KBM-7 (cell line): ENCODE measurements at regions not wholly inside any gene's neighbourhood (a gene's known extent, or its start where the extent isn't known, plus 50 kb on each side); places are given as distances from the start of the nearest gene placed in this dataset.
"Not testable (repeated sequence)": the region's sequence is repeated elsewhere in the genome, so short reads cannot be mapped to it uniquely, and the experiment has no call there.

ENCODE experiments used
- DNase-seq: peaks from one replicate; pipeline ENCODE4 v3.0.0-alpha.2; 2015
- in situ Hi-C: fragments of 300-500 bp; cut with MboI; formaldehyde crosslinking; loops from 2 replicates; pipeline ENCODE4 v1.14.3; 2020; ENCODE audit warnings: low sequenced_read_pairs, low pct_unique_long_range_greater_than_20kb, mixed read lengths

- DNase-seq, in situ Hi-C loops: not testable (repeated sequence)
These were observed 108.3 kb upstream of the RUNX1 start for GRCh38 chr21:35157374-35157773.

GRCh38 chr21:35156293-35157278 is 107.5 kb upstream of the RUNX1 start:
- in situ Hi-C loops = no loop called here

GRCh38 chr21:35154788-35155187 is 105.7 kb upstream of the RUNX1 start:
- in situ Hi-C loops = no loop called here
- DNase-seq = no peak

More at GRCh38 chr21:35156293-35157278, 107.5 kb upstream of the RUNX1 start:
- DNase-seq = no peak

- DNase-seq = no peak
- in situ Hi-C loops = no loop called here
These were observed 104.6 kb upstream of the RUNX1 start for GRCh38 chr21:35153671-35154070.

- no peak for DNase-seq
- in situ Hi-C loops = no loop called here
These were observed 101.6 kb upstream of the RUNX1 start for GRCh38 chr21:35150562-35151226.

GRCh38 chr21:35149698-35150097 is 100.6 kb upstream of the RUNX1 start:
- in situ Hi-C loops = no loop called here
- no peak for DNase-seq

GRCh38 chr21:35147439-35147838 is 98.3 kb upstream of the RUNX1 start:
- in situ Hi-C loops = no loop called here
- no peak for DNase-seq

- in situ Hi-C loops = no loop called here
- DNase-seq = no peak
These were observed 96.6 kb upstream of the RUNX1 start for GRCh38 chr21:35145626-35146233.

GRCh38 chr21:35144978-35145377 is 95.9 kb upstream of the RUNX1 start:
- DNase-seq = no peak
- in situ Hi-C loops = no loop called here

- DNase-seq = no peak
- in situ Hi-C loops = no loop called here
These were observed 93.1 kb upstream of the RUNX1 start for GRCh38 chr21:35142036-35142815.

GRCh38 chr21:35139382-35139715 is 90.2 kb upstream of the RUNX1 start:
- DNase-seq = no peak
- in situ Hi-C loops = no loop called here

- DNase-seq = peak; percentile 19
- in situ Hi-C loops = no loop called here
These were observed 89.7 kb upstream of the RUNX1 start for GRCh38 chr21:35138665-35139381.

GRCh38 chr21:35136586-35137219 is 87.6 kb upstream of the RUNX1 start:
- in situ Hi-C loops = no loop called here
- no peak for DNase-seq

GRCh38 chr21:35136106-35136505 is 87.0 kb upstream of the RUNX1 start:
- in situ Hi-C loops = no loop called here
- DNase-seq = no peak

- in situ Hi-C loops = no loop called here
- no peak for DNase-seq
These were observed 86.4 kb upstream of the RUNX1 start for GRCh38 chr21:35135481-35135880.

- no peak for DNase-seq
- in situ Hi-C loops = no loop called here
These were observed 85.2 kb upstream of the RUNX1 start for GRCh38 chr21:35134309-35134708.

- no peak for DNase-seq
- in situ Hi-C loops = no loop called here
These were observed 79.4 kb upstream of the RUNX1 start for GRCh38 chr21:35128536-35128935.

GRCh38 chr21:35127851-35128250 is 78.7 kb upstream of the RUNX1 start:
- DNase-seq = no peak
- in situ Hi-C loops = no loop called here
